ENCODE measurements at regions not wholly inside any gene's neighbourhood (a gene's known extent, or its start where the extent isn't known, plus 50 kb on each side); places are given as distances from the start of the nearest gene placed in this dataset.

DNA sequence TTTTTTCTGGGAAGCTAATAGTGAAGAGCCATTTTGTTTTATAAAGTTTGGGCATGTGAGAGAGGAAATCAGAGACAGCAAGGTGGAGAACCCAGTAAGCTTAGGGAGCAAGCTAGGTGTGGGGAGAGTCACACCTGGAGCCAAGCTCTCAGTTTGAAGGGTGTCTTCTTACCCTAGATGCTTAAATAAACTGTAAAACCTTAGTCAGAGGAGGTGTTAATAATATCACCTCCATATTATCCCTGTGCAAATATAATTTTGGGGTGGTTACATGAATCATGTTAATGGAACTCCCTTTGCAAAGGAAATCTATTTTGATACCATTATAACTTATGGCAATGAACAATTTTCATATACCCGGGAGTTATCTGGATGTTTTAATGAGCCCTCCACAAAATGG is 246.2 kb upstream of the PLET1 start:
- ATAC-seq (ENCODE audit: low read depth), result no peak
- no peak overlapping the region for H4K8ac ChIP-seq (ENCODE audit: low read depth in 2 of 2, low read length in 2 of 2)
- WGBS, 2 experiments (ENCODE audit: extremely low coverage in 2 of 2, insufficient read length in 1 of 2), result no CpG with 5 or more reads among the region's 1 CpG

More for the DNA sequence above, 246.2 kb upstream of the PLET1 start:
- no TSS peak for BruUV-seq (replicated peaks)
- Histone ChIP-seq H3K36me3 (ENCODE audit: control insufficient read depth, insufficient read depth, low read length) (no peaks in the 10 kb centered on the region), H4K91ac (ENCODE audit: insufficient read depth, low read depth, low read length) (no peak overlapping the region), H4K20me1 (ENCODE audit: insufficient read depth, low read length) (no peaks in the 10 kb centered on the region), H2AFZ (replicated peaks; ENCODE audit: low read length, poor library complexity) (no peak overlapping the region), H3K56ac (ENCODE audit: extremely low read depth, insufficient read depth, low read length) (no peak overlapping the region), H3K18ac (ENCODE audit: low read depth, low read length) (no peak overlapping the region), H2AK9ac (replicated peaks; ENCODE audit: low read depth, low read length, poor library complexity) (no peak overlapping the region), H3K9ac (ENCODE audit: low read depth, low read length) (no peak overlapping the region), H3K4me1 (ENCODE audit: control insufficient read depth, insufficient read depth, low read length) (peaks cover 5% of the 10 kb centered on the region; the same call in 1 of the 2 replicates), H3K4me2 (ENCODE audit: low read depth, low read length) (no peak overlapping the region), H2BK120ac (ENCODE audit: low read depth, low read length) (no peak overlapping the region), H2BK15ac (ENCODE audit: low read depth, low read length) (no peak overlapping the region), H2BK5ac (ENCODE audit: low read depth, low read length, poor library complexity, severe bottlenecking) (no peak overlapping the region), H3K14ac (replicated peaks; ENCODE audit: low read depth, low read length) (no peak overlapping the region), H3K9me3 (ENCODE audit: control insufficient read depth, insufficient read depth, low read length) (no peaks in the 10 kb centered on the region), H3K4ac (ENCODE audit: low read depth, low read length) (no peak overlapping the region), H3K27me3 (ENCODE audit: control insufficient read depth, insufficient read depth, low read length) (peaks cover 5% of the 10 kb centered on the region; the same call in 1 of the 2 replicates), H3K23ac (ENCODE audit: low read depth, low read length) (no peak overlapping the region), H3K9me1 (ENCODE audit: insufficient read depth, low read length) (no peaks in the 10 kb centered on the region), H2AK5ac (ENCODE audit: low read depth, low read length) (no peak overlapping the region), H2BK20ac (ENCODE audit: low read depth, low read length) (no peak overlapping the region), H4K5ac (ENCODE audit: low read depth, low read length) (no peak overlapping the region), H3K27ac (ENCODE audit: insufficient read depth, low read length) (no peak overlapping the region), H3K79me1 (ENCODE audit: low read depth in 1 of 2, low read length in 2 of 2) (no peaks in the 10 kb centered on the region), H3K4me3 (ENCODE audit: insufficient read depth, low read depth, low read length) (no peak overlapping the region)
- intact Hi-C loops (cut with micrococcal nuclease), result no loop called here
- TF ChIP-seq CHD1 (IDR thresholded peaks at IDR 0.05; ENCODE audit: low read depth, low read length) (no peak), MXI1 (IDR thresholded peaks at IDR 0.05; ENCODE audit: borderline replicate concordance, low read depth, low read length) (no peak), FOS (IDR thresholded peaks at IDR 0.05; ENCODE audit: low read depth, low read length) (no peak), BHLHE40 (IDR thresholded peaks at IDR 0.05; ENCODE audit: low read depth, low read length) (no peak), CTCF (conservative IDR thresholded peaks at IDR 0.05; ENCODE audit: low read depth, low read length) (no peak), CEBPB (IDR thresholded peaks at IDR 0.05; ENCODE audit: low read depth, low read length) (no peak), RFX5 (IDR thresholded peaks at IDR 0.05; ENCODE audit: low read depth, low read length) (no peak), USF2 (IDR thresholded peaks at IDR 0.05; ENCODE audit: low read depth, low read length) (no peak), POLR2A (IDR thresholded peaks at IDR 0.05; ENCODE audit: low read depth, low read length) (no peak), SMC3 (IDR thresholded peaks at IDR 0.05; ENCODE audit: low read depth, low read length) (no peak), RAD21 (IDR thresholded peaks at IDR 0.05; ENCODE audit: low read length) (no peak), NFE2L2 (IDR thresholded peaks at IDR 0.05; ENCODE audit: low read depth, low read length) (no peak), RCOR1 (IDR thresholded peaks at IDR 0.05; ENCODE audit: insufficient replicate concordance, low read length) (no peak), ELK1 (IDR thresholded peaks at IDR 0.05; ENCODE audit: borderline replicate concordance, low read depth, low read length) (no peak)
- DNase-seq, result no peak
- POLR2A ChIA-PET (ENCODE audit: unreplicated experiment), result no interaction called here
- in situ Hi-C loops (cut with MboI; ENCODE audit: low sequenced_read_pairs), result no loop called here
- CTCF ChIA-PET, result no interaction called here
- dilution Hi-C loops (cut with HindIII; ENCODE audit: low sequenced_read_pairs, unreplicated experiment), result no loop called here
